GM21515 (cell line): ENCODE measurements at regions not wholly inside any gene's neighbourhood (a gene's known extent, or its start where the extent isn't known, plus 50 kb on each side); places are given as distances from the start of the nearest gene placed in this dataset.
"Not testable (repeated sequence)": the region's sequence is repeated elsewhere in the genome, so short reads cannot be mapped to it uniquely, and the experiment has no call there.

Source experiments
- ATAC-seq: cut with Tn5 transposase; IDR thresholded peaks from one replicate; pipeline ENCODE4 v1.9.1; 2021; ENCODE audit not compliant: unreplicated experiment

GRCh38 chr3:177493091-177493490 is 295.8 kb upstream of the TBL1XR1 start:
- ATAC-seq, result no peak

GRCh38 chr3:177494216-177494615 is 296.9 kb upstream of the TBL1XR1 start:
- no peak for ATAC-seq

- ATAC-seq, result no peak
These were observed 298.3 kb upstream of the TBL1XR1 start for GRCh38 chr3:177495566-177495965.

- no peak for ATAC-seq
These were observed 301.0 kb upstream of the TBL1XR1 start for GRCh38 chr3:177498037-177498857.

- ATAC-seq, result not testable (repeated sequence)
These were observed 301.8 kb upstream of the TBL1XR1 start for GRCh38 chr3:177499039-177499438.

- ATAC-seq, result no peak
These were observed 302.6 kb upstream of the TBL1XR1 start for GRCh38 chr3:177499779-177500423.

- no peak for ATAC-seq
These were observed 313.5 kb upstream of the TBL1XR1 start for GRCh38 chr3:177510693-177511216.

- no peak for ATAC-seq
These were observed 315.9 kb upstream of the TBL1XR1 start for GRCh38 chr3:177512945-177513814.

GRCh38 chr3:177513815-177514610 is 316.7 kb upstream of the TBL1XR1 start:
- ATAC-seq, result no peak

- ATAC-seq, result no peak
These were observed 317.6 kb upstream of the TBL1XR1 start for GRCh38 chr3:177514611-177515499.

GRCh38 chr3:177515786-177516157 is 318.5 kb upstream of the TBL1XR1 start:
- ATAC-seq, result no peak

- ATAC-seq, result no peak
These were observed 319.1 kb upstream of the TBL1XR1 start for GRCh38 chr3:177516158-177517011.

GRCh38 chr3:177517906-177518305 is 320.6 kb upstream of the TBL1XR1 start:
- no peak for ATAC-seq

- ATAC-seq, result no peak
These were observed 322.3 kb upstream of the TBL1XR1 start for GRCh38 chr3:177519588-177519987.

GRCh38 chr3:177521305-177521704 is 324.0 kb upstream of the TBL1XR1 start:
- no peak for ATAC-seq

GRCh38 chr3:177522051-177522450 is 324.8 kb upstream of the TBL1XR1 start:
- ATAC-seq, result no peak

GRCh38 chr3:177523067-177523675 is 325.9 kb upstream of the TBL1XR1 start:
- no peak for ATAC-seq

GRCh38 chr3:177523872-177524438 is 326.7 kb upstream of the TBL1XR1 start:
- no peak for ATAC-seq
